Gastrocnemius medialis (tissue), 4 donors: ENCODE measurements at regions not wholly inside any gene's neighbourhood (a gene's known extent, or its start where the extent isn't known, plus 50 kb on each side); places are given as distances from the start of the nearest gene placed in this dataset.
A peak's percentile ranks its signal among the peaks of the same experiment; 100 is the strongest.

Experiments
- ATAC-seq, 2 donors: fragments of 150-250 bp; one replicate each; pipeline ENCODE4 v1.9.1; 2016
- DNase-seq, 2 donors: peaks; one replicate each; pipeline ENCODE4 v3.0.0-alpha.2; 2019
- H3K27ac ChIP-seq, 4 donors: fragments of 200-600 bp; sonication (generic); 1 replicate in 1 of 4; 2 replicates in 3 of 4; pipeline ENCODE4 v1.5.1; 2016 to 2018; ENCODE audit warnings: mild to moderate bottlenecking in 2 of 4, moderate library complexity in 1 of 4
- H3K27me3 ChIP-seq, 3 donors: fragments of 200-600 bp; sonication (generic) in 2 of 3; 1 replicate in 1 of 3; 2 replicates in 2 of 3; pipeline versions ENCODE4 v1.5.1 to v1.6.0; 2016 to 2019; ENCODE audit warnings: mild to moderate bottlenecking in 1 of 3, moderate library complexity in 1 of 3
- H3K36me3 ChIP-seq, 2 donors: fragments of 200-600 bp; sonication (generic) in 1 of 2; one replicate each; pipeline ENCODE4 v1.5.1; 2017 to 2018
- H3K4me1 ChIP-seq, 2 donors: fragments of 200-600 bp; sonication (generic) in 1 of 2; one replicate each; pipeline ENCODE4 v1.5.1; 2016 to 2017; ENCODE audit warnings: mild to moderate bottlenecking in 2 of 2
- H3K4me3 ChIP-seq, 4 donors: fragments of 200-600 bp; sonication (generic) in 3 of 4; 1 replicate in 1 of 4; 2 replicates in 3 of 4; pipeline ENCODE4 v1.5.1; 2016 to 2019; ENCODE audit warnings: mild to moderate bottlenecking in 2 of 4
- H3K9me3 ChIP-seq, 3 donors: fragments of 200-600 bp; sonication (generic) in 2 of 3; 1 replicate in 1 of 3; 2 replicates in 2 of 3; pipeline ENCODE4 v1.5.1; 2016 to 2019
- CTCF ChIP-seq, 5 experiments: fragments of 450-650 bp in 3 of 5; fragments of 200-600 bp in 2 of 5; sonication (generic) in 2 of 5; IDR thresholded peaks in 4 of 5; conservative IDR thresholded peaks in 1 of 5; 1 replicate in 4 of 5; 2 replicates in 1 of 5; pipeline ENCODE4 v1.5.1; 2016 to 2019; ENCODE audit warnings: antibody characterized with exemption in 5 of 5, mild to moderate bottlenecking in 3 of 5, moderate library complexity in 3 of 5
- POLR2A ChIP-seq, 2 donors: fragments of 450-650 bp; IDR thresholded peaks; one replicate each; pipeline ENCODE4 v1.6.1; 2017; ENCODE audit warnings: antibody characterized with exemption in 2 of 2, mild to moderate bottlenecking in 2 of 2, moderate library complexity in 2 of 2
- in situ Hi-C, 4 donors: fragments of 200-750 bp; cut with MboI; loops; one replicate each; pipeline versions ENCODE4 v1.15.0 to v1.8.0; 2017; ENCODE audit warnings: low sequenced_read_pairs in 4 of 4
- intact Hi-C: fragments of 100-400 bp; cut with DNase I; formaldehyde crosslinking; loops from one replicate; pipeline ENCODE4 v1.15.1; 2023; ENCODE audit warnings: low total_unique reads

- DNase-seq: no peak
- Histone ChIP-seq H3K27ac (no peak overlapping the region), H3K4me1 (peaks cover 0 to 20% of the 10 kb centered on the region in 2 donors), H3K27me3 (peaks cover 64 to 87% (median 65%) of the 10 kb centered on the region in 3 donors), H3K9me3 (no peaks in the 10 kb centered on the region), H3K36me3 (no peaks in the 10 kb centered on the region), H3K4me3 (no peak overlapping the region)
- in situ Hi-C loops: no loop called here
- intact Hi-C loops: no loop called here
- no peak for ATAC-seq
- TF ChIP-seq POLR2A (IDR thresholded peaks at IDR 0.05): no peak
- TF ChIP-seq CTCF (IDR thresholded peaks at IDR 0.05 in 4 of 5, conservative IDR thresholded peaks at IDR 0.05 in 1 of 5): no peak
These were observed 107.2 kb upstream of the E2F8 start for GRCh38 chr11:19347911-19348310.

- in situ Hi-C loops: no loop called here
- intact Hi-C loops: no loop called here
- Histone ChIP-seq H3K27me3 (peaks cover 60 to 71% (median 65%) of the 10 kb centered on the region in 3 donors), H3K36me3 (no peaks in the 10 kb centered on the region), H3K4me3 (peak overlapping the region; percentile 45 to 50 (median 48)), H3K27ac (no peak overlapping the region), H3K9me3 (no peaks in the 10 kb centered on the region), H3K4me1 (peaks cover 0 to 20% of the 10 kb centered on the region in 2 donors)
- peak; percentile 33 to 46 for ATAC-seq
- TF ChIP-seq POLR2A (IDR thresholded peaks at IDR 0.05): no peak
- TF ChIP-seq CTCF (IDR thresholded peaks at IDR 0.05 in 4 of 5, conservative IDR thresholded peaks at IDR 0.05 in 1 of 5): no peak
- DNase-seq: no peak
These were observed 105.3 kb upstream of the E2F8 start for GRCh38 chr11:19345848-19346681.

- peaks cover 0 to 20% of the 10 kb centered on the region in 2 donors for H3K4me1 ChIP-seq
- intact Hi-C loops (no loop called here), in situ Hi-C loops (no loop called here)
- DNase-seq: no peak
- H3K27ac ChIP-seq: no peak overlapping the region
- TF ChIP-seq POLR2A (IDR thresholded peaks at IDR 0.05) (no peak), CTCF (IDR thresholded peaks at IDR 0.05 in 4 of 5, conservative IDR thresholded peaks at IDR 0.05 in 1 of 5) (no peak)
- H3K4me3 ChIP-seq: peak overlapping the region; percentile 45 to 50 (median 48)
- peaks cover 55 to 66% (median 62%) of the 10 kb centered on the region in 3 donors for H3K27me3 ChIP-seq
- no peaks in the 10 kb centered on the region for H3K36me3 ChIP-seq
- no peaks in the 10 kb centered on the region for H3K9me3 ChIP-seq
- ATAC-seq: peak; percentile 18 to 30
These were observed 104.7 kb upstream of the E2F8 start for GRCh38 chr11:19345519-19345847.

- Histone ChIP-seq H3K27ac (no peak overlapping the region), H3K36me3 (no peaks in the 10 kb centered on the region), H3K4me1 (peaks cover 0 to 20% of the 10 kb centered on the region in 2 donors), H3K9me3 (no peaks in the 10 kb centered on the region), H3K27me3 (peaks cover 53 to 60% (median 56%) of the 10 kb centered on the region in 3 donors), H3K4me3 (peak overlapping the region; percentile 45 to 50 (median 48))
- in situ Hi-C loops: no loop called here
- peak in 1 of 2 donors; percentile 11 for DNase-seq
- TF ChIP-seq CTCF (IDR thresholded peaks at IDR 0.05 in 4 of 5, conservative IDR thresholded peaks at IDR 0.05 in 1 of 5) (no peak), POLR2A (IDR thresholded peaks at IDR 0.05) (no peak)
- no peak for ATAC-seq
- intact Hi-C loops: no loop called here
These were observed 104.1 kb upstream of the E2F8 start for GRCh38 chr11:19344661-19345518.
